ENCODE measurements at regions not wholly inside any gene's neighbourhood (a gene's known extent, or its start where the extent isn't known, plus 50 kb on each side); places are given as distances from the start of the nearest gene placed in this dataset.
A peak's percentile ranks its signal among the peaks of the same experiment; 100 is the strongest.
"Not testable (repeated sequence)": the region's sequence is repeated elsewhere in the genome, so short reads cannot be mapped to it uniquely, and the experiment has no call there.

- DNase-seq (ENCODE audit: low spot score) = no peak
Observed at GRCh38 chr5:114054594-114054993, 307.3 kb upstream of the KCNN2 start.

- DNase-seq (ENCODE audit: low spot score) = peak; percentile 61
Observed at GRCh38 chr5:114055318-114056184, 306.3 kb upstream of the KCNN2 start.

DNA sequence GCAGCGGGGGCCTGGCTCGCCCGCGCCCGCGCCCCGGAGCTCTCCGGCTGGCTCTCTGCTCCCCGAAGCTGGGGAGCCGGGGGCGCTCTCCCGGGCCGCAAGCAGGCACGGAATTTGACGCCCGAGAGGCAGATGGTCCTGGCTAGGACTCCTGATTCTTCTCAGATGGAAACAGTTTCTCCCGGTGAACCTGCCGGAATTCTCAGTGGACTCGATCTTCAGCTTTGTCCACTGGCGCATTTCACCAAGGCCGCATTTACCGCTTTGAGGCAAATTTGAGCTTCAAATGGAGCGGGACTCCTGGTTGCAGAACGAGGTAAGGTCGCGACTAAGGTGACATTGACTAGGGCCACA lies 305.7 kb upstream of the KCNN2 start:
- no peak for DNase-seq (ENCODE audit: low spot score)

DNA sequence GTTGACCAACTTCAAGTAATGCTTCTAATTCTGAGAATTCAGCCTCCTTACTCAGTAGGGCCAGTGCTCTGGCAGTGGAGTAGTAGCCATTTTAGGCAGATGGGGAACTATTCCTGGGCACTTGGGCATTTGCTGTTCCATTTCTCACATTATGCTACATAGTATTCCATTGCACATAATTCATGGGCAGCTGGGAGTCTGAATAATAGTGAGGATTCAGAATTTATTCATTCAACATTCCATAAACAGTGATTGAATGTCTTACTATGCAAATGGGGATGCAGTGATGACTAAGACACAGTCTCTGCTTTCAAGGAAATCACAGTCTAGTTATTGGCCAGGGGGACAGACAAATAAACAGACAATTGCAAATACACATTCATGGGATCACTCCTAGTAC lies 301.0 kb upstream of the KCNN2 start:
- no peak for DNase-seq (ENCODE audit: low spot score)

GRCh38 chr5:114062932-114063867 lies 298.7 kb upstream of the KCNN2 start:
- no peak for DNase-seq (ENCODE audit: low spot score)

- no peak for DNase-seq (ENCODE audit: low spot score)
Observed at GRCh38 chr5:114065912-114066311, 296.0 kb upstream of the KCNN2 start.

GRCh38 chr5:114070093-114070722 lies 291.7 kb upstream of the KCNN2 start:
- no peak for DNase-seq (ENCODE audit: low spot score)

GRCh38 chr5:114089259-114089658 lies 272.6 kb upstream of the KCNN2 start:
- no peak for DNase-seq (ENCODE audit: low spot score)

- no peak for DNase-seq (ENCODE audit: low spot score)
Observed at GRCh38 chr5:114097570-114097969, 264.3 kb upstream of the KCNN2 start.

DNA sequence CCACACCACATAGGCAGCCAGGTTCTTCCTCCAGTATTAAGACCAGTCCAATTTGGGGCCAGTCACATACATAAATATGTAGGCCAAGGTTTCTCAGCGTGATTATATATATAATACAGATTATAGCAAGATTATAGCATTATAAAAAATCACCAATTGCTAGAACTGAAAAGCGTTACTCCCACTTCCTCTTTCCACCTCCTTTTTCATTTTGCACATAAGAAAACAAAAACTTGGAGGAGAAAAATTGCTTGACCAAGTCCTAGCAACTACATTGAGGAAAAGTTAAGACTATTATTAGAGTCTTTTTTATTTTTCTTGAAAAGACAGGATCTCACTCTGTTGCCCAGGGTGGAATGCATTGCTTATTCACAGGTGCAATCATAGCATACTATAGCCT lies 262.7 kb upstream of the KCNN2 start:
- DNase-seq (ENCODE audit: low spot score) = no peak

- DNase-seq (ENCODE audit: low spot score) = peak; percentile 35
Observed at GRCh38 chr5:114101153-114101552, 260.7 kb upstream of the KCNN2 start.

DNA sequence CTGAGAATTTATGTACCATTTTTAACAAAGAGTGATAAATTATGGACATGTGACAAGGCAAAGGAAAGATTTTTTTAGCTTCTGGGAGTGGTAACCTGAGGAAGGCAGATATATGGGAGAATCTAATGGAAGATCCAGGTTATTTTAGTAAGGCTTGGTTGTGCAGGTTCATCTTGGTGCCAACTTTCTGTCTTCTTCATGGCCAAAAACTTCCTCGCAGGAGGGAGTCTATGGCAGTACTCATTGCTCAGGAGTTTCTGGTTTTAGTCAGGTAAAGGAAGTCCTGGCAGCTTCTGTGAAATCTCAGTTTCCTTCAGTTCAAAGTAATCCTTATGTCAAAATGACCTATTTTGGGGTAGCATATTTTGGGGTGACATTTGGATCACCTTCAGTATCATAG lies 248.3 kb upstream of the KCNN2 start:
- no peak for DNase-seq (ENCODE audit: low spot score)

DNA sequence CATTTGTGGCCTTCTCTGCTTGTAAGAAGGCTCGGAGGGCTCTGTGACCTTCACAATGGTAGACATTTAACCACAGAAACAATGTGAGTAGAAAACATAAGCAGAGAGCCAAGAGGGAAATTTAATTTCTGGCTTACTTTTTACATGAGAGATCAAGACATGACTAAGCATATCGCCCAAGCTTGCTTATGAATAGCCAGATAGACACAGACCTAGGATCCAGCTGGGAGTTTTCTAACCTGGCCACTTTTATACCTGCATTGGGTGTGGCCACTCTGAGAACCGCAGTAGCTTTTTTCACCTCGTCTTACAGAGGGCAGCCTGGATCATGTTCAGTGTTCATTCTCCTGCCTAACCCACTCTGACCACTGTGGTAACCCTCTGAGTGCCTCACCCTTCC lies 244.9 kb upstream of the KCNN2 start:
- no peak for DNase-seq (ENCODE audit: low spot score)

DNA sequence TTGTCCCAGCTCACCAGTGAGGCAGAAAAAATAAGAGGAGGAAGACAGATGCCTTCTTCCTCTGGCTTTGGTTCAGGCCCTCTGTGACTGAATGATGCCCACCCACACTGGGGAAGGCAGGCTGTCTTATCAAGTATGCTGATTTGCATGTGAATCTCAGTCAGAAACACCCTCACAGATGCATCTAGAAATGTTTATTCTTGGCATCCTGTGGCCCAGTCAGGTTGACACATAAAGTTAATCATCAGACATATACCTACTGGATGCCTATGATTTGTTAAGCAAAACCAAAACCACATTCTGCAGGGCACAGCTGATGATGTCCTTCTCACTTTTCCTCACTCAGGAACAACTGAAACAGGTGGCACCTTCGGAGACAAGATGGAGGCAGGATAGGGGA lies 243.4 kb upstream of the KCNN2 start:
- no peak for DNase-seq (ENCODE audit: low spot score)

DNA sequence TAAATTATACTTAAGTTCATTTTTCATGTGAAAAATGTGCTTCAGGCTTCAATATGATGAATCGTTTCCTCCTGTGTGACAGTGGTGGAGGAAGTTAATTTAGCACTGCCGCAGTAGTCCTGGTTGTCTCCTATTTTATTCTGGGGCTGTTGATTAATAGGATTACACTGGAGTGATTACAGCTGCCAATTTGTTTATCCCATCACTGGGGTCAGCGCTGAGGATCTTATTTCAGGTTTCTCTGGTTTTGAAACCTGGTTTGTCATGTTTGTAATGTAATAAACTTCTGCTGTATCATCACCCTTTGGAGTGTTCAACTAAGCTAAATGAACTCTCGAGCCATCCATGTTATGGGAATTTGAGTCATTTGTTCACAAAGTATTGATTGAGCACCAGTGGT lies 241.7 kb upstream of the KCNN2 start:
- DNase-seq (ENCODE audit: low spot score) = no peak

- no peak for DNase-seq (ENCODE audit: low spot score)
Observed at GRCh38 chr5:114122852-114123251, 239.0 kb upstream of the KCNN2 start.

DNA sequence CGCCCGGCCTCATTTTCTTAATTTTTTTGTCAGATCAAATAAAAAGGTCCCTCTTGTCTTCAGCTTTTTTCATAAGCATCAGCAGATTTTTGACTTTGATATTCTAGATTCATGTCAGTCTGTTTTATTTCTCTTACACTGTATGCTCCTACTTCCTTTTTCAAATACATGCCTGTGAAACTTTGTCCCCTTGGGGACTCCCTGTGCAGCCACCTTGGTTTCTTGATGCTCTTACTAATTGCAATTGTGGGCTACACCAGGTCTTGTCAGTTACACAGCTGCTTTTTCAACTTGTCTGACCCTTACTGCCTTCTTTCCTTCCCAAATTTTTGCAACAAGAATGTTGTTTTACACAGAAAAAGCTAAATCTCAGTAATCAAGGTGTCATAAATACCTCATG lies 238.2 kb upstream of the KCNN2 start:
- no peak for DNase-seq (ENCODE audit: low spot score)

- DNase-seq (ENCODE audit: low spot score) = no peak
Observed at GRCh38 chr5:114146398-114146797, 215.5 kb upstream of the KCNN2 start.

DNA sequence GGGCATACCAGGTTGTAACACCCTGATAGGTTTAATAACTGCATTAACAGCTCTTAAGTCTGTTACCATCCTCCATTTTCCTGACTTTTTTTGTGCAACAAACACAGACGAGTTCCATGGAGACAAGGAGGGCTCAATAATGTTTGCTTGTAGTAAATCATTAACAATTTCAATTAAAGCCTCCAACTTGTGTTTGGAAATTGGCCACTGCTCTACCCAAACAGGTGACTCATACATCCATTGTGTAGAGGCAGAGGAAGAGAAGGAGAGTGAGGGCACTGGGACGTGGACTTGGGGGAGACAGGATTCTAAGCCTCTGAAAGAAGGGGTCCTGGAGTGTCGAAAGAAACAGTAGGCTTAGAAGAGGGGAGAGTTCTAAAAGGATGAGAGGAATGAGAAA lies 213.6 kb upstream of the KCNN2 start:
- no peak for DNase-seq (ENCODE audit: low spot score)

- DNase-seq (ENCODE audit: low spot score) = not testable (repeated sequence)
Observed at GRCh38 chr5:114148728-114149127, 213.1 kb upstream of the KCNN2 start.

GRCh38 chr5:114152656-114153360 lies 209.1 kb upstream of the KCNN2 start:
- no peak for DNase-seq (ENCODE audit: low spot score)

DNA sequence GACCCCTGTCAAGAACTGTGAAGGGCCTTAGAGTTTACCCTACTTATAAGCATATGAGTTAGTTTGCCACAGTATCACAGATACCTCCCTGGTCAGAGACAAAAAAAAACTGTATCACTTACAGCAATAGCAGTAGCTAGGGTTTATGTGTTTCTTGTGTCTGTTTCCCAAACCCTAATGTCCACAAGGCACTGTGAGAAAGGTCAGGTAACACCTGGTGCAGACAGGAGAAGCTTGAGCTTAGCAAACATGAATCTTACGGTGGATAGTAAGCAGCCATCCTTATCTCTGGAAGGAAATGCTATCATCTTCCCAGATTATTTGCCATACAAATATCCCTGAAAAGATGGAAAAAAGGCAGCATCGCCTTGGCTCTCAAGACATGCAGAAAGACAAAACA lies 208.5 kb upstream of the KCNN2 start:
- DNase-seq (ENCODE audit: low spot score) = no peak
